ENCODE measurements at regions not wholly inside any gene's neighbourhood (a gene's known extent, or its start where the extent isn't known, plus 50 kb on each side); places are given as distances from the start of the nearest gene placed in this dataset.
A peak's percentile ranks its signal among the peaks of the same experiment; 100 is the strongest.

DNA sequence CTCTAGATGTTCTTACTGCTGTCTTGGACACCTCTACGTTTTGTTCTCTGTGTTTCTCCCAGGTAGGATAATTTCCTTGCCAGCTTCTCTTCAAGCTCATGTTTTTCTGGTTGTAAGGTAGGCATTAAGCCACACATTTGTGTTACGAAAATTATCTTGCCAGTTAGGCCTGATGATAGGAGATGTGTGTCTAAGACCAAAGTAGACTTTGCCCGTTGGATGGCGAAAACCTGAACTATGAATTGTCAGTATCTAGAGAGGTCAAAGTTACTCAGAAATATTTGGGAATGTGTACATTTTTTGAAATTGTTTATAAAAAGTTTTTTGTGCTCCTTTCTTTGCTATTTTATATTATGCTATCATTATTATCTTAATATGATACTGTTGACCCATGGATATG is 72.8 kb downstream of the FHIP1A start:
- TF ChIP-seq CTCF (IDR thresholded peaks at IDR 0.05; ENCODE audit: low read depth, low read length, missing input control) (no peak), ZBTB33 (IDR thresholded peaks at IDR 0.05) (peak; percentile 62), JUND (IDR thresholded peaks at IDR 0.05) (peak; percentile 64), GABPA (IDR thresholded peaks at IDR 0.05 in 1 of 2, conservative IDR thresholded peaks at IDR 0.05 in 1 of 2) (no peak)
- TF ChIP-seq, protein P1, sequence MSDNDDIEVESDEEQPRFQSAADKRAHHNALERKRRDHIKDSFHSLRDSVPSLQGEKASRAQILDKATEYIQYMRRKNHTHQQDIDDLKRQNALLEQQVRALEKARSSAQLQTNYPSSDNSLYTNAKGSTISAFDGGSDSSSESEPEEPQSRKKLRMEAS (IDR thresholded peaks at IDR 0.05) = peak; percentile 58
